ENCODE measurements at regions not wholly inside any gene's neighbourhood (a gene's known extent, or its start where the extent isn't known, plus 50 kb on each side); places are given as distances from the start of the nearest gene placed in this dataset.

DNA sequence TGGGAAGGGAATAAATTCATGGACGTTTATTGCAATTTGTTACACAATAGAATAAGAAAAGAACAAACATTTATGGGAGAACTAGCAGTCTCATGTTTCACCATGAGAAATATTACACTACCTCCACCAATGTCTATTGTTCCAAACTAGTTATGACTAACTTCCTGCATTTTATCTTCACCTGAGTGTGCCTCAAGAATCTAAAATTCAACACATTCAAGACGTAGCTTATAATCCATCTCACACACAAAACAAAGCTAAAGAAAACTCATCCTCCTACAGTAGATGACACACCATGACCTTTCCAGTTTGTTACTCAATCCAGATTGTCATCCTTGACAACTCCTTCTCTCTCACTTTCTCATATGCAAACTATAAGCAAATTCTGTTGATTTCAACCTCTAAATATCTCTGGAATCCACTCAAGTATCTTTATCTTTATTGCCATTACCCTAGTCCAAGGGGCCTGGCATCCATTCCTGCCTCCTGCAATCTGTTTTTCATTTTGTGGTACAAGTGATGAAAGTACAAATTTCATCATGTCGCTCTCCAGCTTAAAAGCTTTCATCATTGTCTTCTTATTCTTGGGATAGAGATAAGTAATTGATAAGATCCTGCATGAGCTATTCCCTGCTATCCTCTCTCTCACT lies 229.9 kb downstream of the NR2F2 start:
- Histone ChIP-seq H3K9me3 (peaks cover 0 to 3% of the 10 kb centered on the region in 2 donors), H3K27me3 (no peaks in the 10 kb centered on the region), H3K4me3 (no peak overlapping the region), H3K27ac (no peak overlapping the region), H3K4me1 (no peaks in the 10 kb centered on the region), H3K36me3 (no peaks in the 10 kb centered on the region)
- intact Hi-C loops (cut with DNase I) = no loop called here
- no peak for DNase-seq (ENCODE audit: low spot score in 2 of 2)
- TF ChIP-seq, protein P1, sequence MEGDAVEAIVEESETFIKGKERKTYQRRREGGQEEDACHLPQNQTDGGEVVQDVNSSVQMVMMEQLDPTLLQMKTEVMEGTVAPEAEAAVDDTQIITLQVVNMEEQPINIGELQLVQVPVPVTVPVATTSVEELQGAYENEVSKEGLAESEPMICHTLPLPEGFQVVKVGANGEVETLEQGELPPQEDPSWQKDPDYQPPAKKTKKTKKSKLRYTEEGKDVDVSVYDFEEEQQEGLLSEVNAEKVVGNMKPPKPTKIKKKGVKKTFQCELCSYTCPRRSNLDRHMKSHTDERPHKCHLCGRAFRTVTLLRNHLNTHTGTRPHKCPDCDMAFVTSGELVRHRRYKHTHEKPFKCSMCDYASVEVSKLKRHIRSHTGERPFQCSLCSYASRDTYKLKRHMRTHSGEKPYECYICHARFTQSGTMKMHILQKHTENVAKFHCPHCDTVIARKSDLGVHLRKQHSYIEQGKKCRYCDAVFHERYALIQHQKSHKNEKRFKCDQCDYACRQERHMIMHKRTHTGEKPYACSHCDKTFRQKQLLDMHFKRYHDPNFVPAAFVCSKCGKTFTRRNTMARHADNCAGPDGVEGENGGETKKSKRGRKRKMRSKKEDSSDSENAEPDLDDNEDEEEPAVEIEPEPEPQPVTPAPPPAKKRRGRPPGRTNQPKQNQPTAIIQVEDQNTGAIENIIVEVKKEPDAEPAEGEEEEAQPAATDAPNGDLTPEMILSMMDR (IDR thresholded peaks at IDR 0.05) = no peak

DNA sequence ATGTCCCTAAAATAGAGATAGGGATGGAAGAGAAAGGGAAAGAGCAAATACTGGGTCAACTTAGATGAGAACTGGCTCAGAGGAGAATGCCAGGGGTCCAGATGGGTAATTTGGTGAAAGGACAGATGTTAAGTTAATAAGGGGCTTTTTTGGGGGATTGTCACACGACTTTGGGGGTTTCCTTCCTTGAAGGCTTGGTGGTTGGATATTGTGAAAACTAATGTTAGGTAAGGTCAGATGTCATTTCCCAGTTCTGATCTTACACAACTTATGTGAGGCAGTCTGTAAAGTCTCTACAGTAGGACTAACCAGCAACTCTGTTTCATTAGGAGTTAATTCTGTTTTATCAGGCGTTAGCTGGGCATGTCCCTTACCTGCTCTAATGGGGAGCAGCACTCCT lies 231.1 kb downstream of the NR2F2 start:
- Histone ChIP-seq H3K9me3 (peaks cover 0 to 3% of the 10 kb centered on the region in 2 donors), H3K4me1 (no peaks in the 10 kb centered on the region), H3K27ac (no peak overlapping the region), H3K4me3 (no peak overlapping the region), H3K36me3 (no peaks in the 10 kb centered on the region), H3K27me3 (no peaks in the 10 kb centered on the region)
- intact Hi-C loops (cut with DNase I) = no loop called here
- no peak for DNase-seq (ENCODE audit: low spot score in 2 of 2)
- TF ChIP-seq, protein P1 (IDR thresholded peaks at IDR 0.05) = no peak

DNA sequence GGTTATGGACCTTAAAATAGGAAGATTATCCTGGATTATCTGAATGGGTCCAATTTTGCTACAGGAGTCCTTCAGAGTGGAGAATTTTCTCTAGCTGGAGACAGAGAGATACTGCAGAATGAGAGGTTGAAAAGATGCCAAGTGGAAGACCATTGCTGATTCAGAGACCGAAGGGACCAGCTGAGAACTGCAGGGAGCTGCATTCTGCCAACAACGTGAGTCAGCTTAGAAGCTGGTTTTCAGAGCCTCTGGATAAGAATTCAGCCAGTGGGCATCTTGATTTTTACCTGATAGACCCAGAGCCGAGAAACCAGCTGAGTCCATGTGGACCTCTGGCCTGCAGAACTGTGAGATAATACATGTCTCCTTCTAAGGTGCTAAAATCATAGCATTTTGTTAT lies 234.0 kb downstream of the NR2F2 start:
- Histone ChIP-seq H3K36me3 (no peaks in the 10 kb centered on the region), H3K4me3 (no peak overlapping the region), H3K27ac (no peak overlapping the region), H3K9me3 (peaks cover 0 to 3% of the 10 kb centered on the region in 2 donors), H3K27me3 (no peaks in the 10 kb centered on the region), H3K4me1 (no peaks in the 10 kb centered on the region)
- intact Hi-C loops (cut with DNase I) = no loop called here
- TF ChIP-seq, protein P1 (IDR thresholded peaks at IDR 0.05) = no peak
- DNase-seq (ENCODE audit: low spot score in 2 of 2) = no peak

DNA sequence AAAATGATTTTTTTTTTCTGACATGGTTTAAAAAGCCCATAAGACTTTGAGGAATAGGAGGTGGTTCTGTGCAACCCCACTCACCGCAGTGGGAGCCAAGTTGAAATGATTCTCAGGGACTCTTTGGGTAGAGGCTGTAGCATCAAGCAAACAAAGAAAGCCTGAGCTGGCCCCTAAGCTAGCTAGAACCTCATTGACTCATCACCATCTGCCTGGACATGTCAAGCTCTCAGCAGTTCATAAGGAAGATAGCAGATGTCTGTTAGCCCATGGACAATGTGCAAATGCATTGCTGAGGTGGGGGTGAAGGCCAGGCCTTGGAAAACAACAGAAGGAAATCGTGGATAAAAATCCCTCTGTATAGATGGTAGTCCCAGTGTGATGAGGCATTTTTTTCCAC lies 234.8 kb downstream of the NR2F2 start:
- intact Hi-C loops (cut with DNase I) = no loop called here
- Histone ChIP-seq H3K27ac (no peak overlapping the region), H3K27me3 (no peaks in the 10 kb centered on the region), H3K9me3 (peaks cover 0 to 3% of the 10 kb centered on the region in 2 donors), H3K36me3 (no peaks in the 10 kb centered on the region), H3K4me1 (no peaks in the 10 kb centered on the region), H3K4me3 (no peak overlapping the region)
- no peak for DNase-seq (ENCODE audit: low spot score in 2 of 2)
- TF ChIP-seq, protein P1 (IDR thresholded peaks at IDR 0.05) = no peak

DNA sequence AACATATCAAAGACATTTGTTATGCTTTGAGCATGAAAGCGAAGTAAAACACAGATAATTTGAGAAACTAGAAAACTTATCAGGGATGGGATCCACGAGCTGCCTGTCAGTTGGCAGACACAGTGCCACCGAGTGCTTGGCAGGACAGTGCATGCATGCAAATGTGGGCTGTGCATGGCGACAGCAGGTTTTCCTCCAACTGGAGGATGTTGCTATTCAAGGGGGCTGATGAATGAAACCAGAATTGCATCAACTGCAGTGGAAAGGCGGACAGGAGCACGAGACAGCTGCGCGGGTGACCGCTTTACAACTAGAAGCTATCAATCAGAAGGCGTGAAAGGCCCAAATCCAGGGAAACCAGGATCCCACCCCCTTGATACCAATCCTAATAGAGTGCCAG lies 244.3 kb downstream of the NR2F2 start:
- Histone ChIP-seq H3K9me3 (no peaks in the 10 kb centered on the region), H3K27ac (no peak overlapping the region), H3K27me3 (no peaks in the 10 kb centered on the region), H3K4me3 (no peak overlapping the region), H3K4me1 (no peaks in the 10 kb centered on the region), H3K36me3 (no peaks in the 10 kb centered on the region)
- TF ChIP-seq, protein P1 (IDR thresholded peaks at IDR 0.05) = no peak
- no peak for DNase-seq (ENCODE audit: low spot score in 2 of 2)
- intact Hi-C loops (cut with DNase I) = no loop called here

DNA sequence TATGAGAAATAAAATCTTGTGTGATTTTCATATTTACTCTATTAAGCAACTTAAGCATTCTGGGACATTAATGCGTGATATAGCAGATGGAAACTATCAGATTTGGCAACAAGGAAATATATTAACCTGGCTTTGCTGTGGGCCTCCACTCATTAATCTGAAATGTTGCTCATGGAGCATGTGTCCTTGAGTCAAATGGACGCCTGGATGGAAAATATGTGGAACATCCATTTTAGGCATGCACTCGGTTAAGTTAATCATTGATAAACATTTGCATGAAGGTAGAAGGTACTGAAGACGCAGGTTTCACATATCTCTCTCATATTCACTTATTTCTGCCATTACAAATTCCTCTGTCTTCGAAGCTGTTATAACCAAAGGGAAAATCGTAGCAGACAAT lies 246.1 kb downstream of the NR2F2 start:
- intact Hi-C loops (cut with DNase I) = no loop called here

More for the DNA sequence above, 246.1 kb downstream of the NR2F2 start:
- Histone ChIP-seq H3K27me3 (no peaks in the 10 kb centered on the region), H3K4me3 (no peak overlapping the region), H3K9me3 (no peaks in the 10 kb centered on the region), H3K4me1 (no peaks in the 10 kb centered on the region), H3K27ac (no peak overlapping the region), H3K36me3 (no peaks in the 10 kb centered on the region)
- TF ChIP-seq, protein P1 (IDR thresholded peaks at IDR 0.05) = no peak
- DNase-seq (ENCODE audit: low spot score in 2 of 2) = no peak
